HPDE6-E6E7 (cell line): ENCODE measurements at regions not wholly inside any gene's neighbourhood (a gene's known extent, or its start where the extent isn't known, plus 50 kb on each side); places are given as distances from the start of the nearest gene placed in this dataset.
"Not testable (repeated sequence)": the region's sequence is repeated elsewhere in the genome, so short reads cannot be mapped to it uniquely, and the experiment has no call there.

Experiments used
- DNase-seq: peaks from one replicate; pipeline ENCODE4 v3.0.0; 2011; ENCODE audit warnings: missing footprints; ENCODE audit errors: extremely low spot score

GRCh38 chr6:51057296-51057695 lies 238.6 kb downstream of the TFAP2B start:
- no peak for DNase-seq

DNA sequence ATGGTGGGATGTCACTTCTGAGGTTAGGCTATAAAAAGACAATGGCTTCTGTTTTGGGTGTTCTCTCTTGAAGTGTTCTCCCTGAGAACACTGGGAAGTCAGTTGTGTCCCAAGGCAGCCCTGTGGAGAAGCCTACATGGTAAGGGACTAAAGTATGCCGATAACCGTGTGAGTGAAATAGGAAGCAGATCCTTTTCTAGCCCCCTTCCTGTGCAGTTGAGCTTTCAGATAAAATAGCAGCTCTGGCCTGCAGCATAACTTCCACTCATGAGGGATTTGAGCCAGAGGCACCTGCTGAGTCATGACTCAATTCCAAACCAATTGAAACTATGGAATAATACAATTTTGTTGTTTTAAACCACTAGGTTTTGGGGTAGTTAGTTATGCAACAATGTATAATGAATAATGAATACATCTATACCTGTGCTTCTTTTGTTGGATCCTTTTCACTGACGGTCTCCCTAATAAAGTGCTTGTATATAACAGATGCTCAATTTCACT lies 241.6 kb downstream of the TFAP2B start:
- no peak for DNase-seq

DNA sequence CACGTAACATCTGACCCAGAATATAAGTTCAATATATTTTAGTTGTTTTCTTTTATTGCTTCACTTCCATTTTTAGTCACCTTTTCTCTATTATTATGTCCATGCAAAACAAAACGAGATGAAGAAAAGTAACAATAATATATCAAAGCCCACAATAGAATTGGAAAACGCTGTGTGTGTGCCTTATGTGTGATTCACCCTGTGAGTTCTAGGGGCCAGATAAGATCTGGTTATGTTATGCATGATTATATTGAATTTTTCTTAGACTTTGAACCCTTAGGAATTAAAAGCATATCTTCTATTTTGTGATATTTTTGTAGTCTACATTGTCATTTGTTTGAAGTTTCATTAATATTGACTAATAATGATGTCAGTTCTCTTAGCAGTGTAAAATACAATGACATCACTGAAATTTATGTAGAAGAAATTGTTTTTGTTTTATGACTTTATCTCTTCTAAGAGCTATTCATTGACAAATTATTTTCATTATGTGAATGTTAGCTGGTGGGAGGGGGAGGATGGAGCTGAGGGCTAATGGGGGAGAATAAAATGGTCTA lies 243.6 kb downstream of the TFAP2B start:
- DNase-seq: no peak

- no peak for DNase-seq
Observed at GRCh38 chr6:51077821-51078518, 259.3 kb downstream of the TFAP2B start.

DNA sequence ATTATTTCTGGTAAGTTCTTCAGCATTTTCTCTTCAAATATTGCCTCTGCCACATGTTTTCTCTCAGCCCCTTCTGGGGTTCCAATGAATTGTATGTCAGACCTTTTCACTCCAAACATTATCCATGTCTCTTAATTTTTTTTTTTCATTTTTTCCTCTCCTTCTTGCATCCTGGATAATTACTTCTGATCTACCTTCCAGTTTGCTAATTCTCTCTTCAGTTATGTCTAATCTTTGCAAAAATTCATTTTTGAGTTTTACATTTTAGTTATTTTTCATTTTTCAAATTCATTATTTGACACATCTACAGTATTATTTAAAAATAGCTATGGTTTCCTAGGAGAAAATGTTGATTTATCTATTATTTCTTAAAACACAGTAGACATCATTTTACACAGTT lies 271.7 kb downstream of the TFAP2B start:
- no peak for DNase-seq

GRCh38 chr6:51093871-51094270 lies 275.2 kb downstream of the TFAP2B start:
- DNase-seq: no peak

GRCh38 chr6:51094271-51094670 lies 275.6 kb downstream of the TFAP2B start:
- DNase-seq: no peak

DNA sequence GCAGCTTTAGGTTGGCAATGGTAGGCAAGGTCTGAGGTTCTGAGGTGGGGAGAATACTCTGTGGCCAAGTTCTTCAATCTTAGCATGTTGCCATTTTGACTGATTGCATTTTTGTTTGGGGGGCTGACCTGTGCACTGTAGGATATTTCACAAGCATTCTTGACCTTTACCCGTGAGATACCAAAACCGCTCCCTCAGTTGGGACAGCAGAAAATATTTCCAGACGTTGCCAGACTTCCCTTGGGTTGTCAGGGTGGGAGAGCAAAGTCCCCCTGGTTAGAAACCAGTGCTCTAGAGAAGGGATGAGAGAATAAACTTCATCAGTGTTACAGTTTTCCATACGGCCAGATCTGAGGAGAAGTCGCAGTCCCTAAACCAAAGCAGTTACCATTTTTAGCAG lies 279.6 kb downstream of the TFAP2B start:
- DNase-seq: no peak

DNA sequence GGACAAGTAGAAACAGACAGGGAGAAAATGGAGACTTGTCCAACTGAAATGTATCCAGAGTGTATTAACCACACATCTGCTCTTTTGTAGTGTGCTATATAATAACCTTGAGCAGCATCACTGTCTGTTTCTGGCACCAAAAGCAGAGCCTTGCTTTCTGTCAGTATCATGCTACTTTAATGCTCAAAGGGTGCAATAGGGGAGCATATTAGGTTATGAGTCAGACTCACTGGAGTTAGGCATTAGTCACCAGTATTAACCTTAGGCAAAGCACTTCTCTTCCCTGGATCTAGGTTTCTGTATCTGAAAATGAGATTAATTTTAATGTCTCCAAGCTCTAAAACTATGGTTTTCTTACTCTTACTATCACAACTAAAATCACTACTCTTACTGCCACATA lies 280.1 kb downstream of the TFAP2B start:
- peak; percentile 14 for DNase-seq

DNA sequence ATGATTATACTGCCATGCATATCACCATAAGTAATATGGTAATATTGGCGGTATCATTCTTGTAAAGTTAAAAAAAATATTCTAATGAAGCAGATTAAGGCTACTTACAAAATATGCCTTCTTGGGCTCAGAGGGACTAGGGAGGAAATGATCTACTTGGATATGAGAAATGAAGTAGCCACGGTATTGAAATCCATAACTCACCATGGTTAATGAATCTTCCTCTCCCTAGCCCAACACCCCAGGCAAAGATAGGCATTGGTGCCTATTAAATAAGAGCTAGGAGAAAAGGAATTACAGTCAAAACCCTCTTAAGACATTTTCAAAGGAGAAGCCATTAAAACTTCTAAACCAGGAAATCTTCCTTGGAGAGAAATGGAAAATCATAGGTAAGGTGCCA lies 280.5 kb downstream of the TFAP2B start:
- DNase-seq: no peak

DNA sequence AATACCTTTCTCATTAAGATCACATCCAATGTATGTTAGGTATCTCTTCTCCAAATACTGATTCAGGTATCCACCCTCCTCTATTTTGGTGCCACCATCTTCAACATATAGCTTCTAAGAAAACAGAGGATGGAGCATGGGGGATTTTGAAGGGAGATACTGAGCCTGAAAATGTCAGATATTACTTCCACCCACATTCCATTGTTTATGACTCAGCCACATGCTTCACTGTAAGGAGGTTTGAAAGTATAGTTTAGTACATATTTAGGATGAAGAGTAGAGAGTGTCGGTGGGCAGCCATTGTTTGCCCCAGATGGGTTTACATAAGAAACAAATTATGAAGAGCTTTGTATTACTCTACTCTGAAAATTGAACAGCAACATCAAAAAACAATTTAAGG lies 286.7 kb downstream of the TFAP2B start:
- DNase-seq: no peak

- no peak for DNase-seq
Observed at GRCh38 chr6:51107769-51108203, 289.1 kb downstream of the TFAP2B start.

DNA sequence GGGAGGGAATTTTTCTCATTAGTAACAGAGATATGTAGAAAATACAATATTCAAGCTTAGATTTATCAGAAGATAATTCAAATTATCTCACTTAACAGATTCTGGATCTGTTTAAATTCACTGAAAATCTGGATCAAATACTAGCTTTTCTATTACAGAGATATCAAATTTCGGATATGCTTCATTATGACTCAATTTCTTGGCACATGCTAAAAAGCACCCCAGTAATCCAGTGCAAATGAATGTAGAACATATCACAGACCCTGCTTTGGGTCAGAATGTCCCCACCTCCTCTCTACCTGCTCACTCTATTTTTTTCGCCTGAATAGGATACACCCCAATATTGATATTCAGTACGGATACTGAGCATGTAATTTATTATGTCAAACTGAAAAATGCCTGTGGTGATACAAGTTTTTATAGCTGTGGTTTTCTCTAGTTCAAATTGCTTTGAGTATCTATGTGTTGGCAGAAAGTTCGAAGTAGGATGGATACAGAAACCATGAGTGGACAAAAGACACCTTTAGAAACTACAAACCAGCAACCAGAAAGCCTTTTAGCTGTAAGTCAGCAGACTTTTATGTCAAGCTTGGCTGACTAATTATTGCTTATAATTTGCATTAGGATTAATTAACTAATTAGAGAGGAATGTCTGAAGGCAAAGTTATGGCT lies 290.0 kb downstream of the TFAP2B start:
- DNase-seq: no peak

DNA sequence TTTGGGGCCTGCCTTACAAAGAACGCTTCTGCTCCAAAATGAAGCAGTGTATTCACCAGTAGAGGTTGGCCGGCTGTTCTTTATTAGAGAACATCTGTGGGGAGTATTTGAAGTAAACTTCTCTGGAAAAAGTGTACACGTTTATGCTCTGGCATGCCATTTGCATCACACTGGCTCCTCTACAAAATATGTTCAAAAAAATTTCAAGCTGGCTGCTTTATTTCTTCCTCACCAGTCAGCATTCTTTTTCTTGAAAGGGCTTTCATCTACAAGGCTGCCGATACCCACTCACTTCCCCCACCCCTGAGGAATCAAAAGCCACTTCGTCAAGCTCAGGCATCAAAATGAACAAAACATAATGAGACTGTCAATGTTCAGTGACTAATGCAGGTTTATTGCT lies 294.1 kb downstream of the TFAP2B start:
- DNase-seq: no peak

DNA sequence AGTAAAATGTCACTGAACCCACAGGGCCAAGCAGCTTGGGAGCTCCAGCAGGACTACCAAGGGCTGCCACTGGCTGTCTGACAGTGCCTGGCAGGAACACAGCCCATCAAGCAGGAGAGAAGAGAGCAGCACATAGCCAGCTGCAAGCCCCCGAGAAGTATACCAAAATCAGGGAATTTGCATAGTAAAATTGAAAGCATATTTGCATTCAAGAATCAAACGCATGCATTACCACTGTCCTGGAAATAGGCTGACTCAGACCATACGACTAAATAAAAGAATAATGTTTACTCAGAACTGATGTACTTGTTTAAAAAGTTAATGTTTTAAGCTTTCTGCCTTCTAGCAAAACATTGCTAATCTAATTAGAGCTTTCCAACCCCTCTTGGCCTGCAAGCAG lies 298.1 kb downstream of the TFAP2B start:
- DNase-seq: no peak

- DNase-seq: no peak
Observed at GRCh38 chr6:51118792-51119191, 300.1 kb downstream of the TFAP2B start.

GRCh38 chr6:51120016-51120415 lies 301.3 kb downstream of the TFAP2B start:
- DNase-seq: no peak

GRCh38 chr6:51121380-51121976 lies 302.8 kb downstream of the TFAP2B start:
- not testable (repeated sequence) for DNase-seq

GRCh38 chr6:51129043-51129442 lies 310.4 kb downstream of the TFAP2B start:
- no peak for DNase-seq

GRCh38 chr6:51137777-51138176 lies 319.1 kb downstream of the TFAP2B start:
- DNase-seq: no peak

- DNase-seq: no peak
Observed at GRCh38 chr6:51139950-51140385, 321.3 kb downstream of the TFAP2B start.

DNA sequence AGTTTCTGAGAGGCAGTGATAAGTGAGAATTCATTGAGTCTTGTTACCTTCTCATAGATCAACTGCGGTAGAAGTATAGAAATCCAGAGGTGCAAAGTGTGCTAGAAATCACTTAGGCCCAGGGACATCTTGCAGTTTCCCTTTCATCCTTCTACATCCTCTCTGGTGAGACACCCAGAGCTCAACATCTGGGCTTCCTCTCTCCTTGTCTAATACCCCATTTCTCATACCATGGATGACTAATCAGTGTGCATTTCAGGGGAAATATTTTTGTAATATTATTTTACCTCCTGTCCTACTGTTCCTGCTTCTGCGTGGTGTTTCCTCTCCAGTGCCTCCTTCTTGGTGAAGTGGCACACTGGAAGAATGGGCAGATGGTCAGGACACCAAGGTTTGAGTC lies 322.4 kb downstream of the TFAP2B start:
- DNase-seq: no peak

- DNase-seq: no peak
Observed at GRCh38 chr6:51147756-51148155, 329.1 kb downstream of the TFAP2B start.
